KOPT-K1 (cell line): ENCODE measurements at regions not wholly inside any gene's neighbourhood (a gene's known extent, or its start where the extent isn't known, plus 50 kb on each side); places are given as distances from the start of the nearest gene placed in this dataset.
"Not testable (repeated sequence)": the region's sequence is repeated elsewhere in the genome, so short reads cannot be mapped to it uniquely, and the experiment has no call there.

Experiments used
- H3K27ac ChIP-seq: fragments of 200-600 bp; sonication (generic); 2 replicates; pipeline ENCODE4 v1.5.1; 2016; ENCODE audit warnings: antibody characterized with exemption, mild to moderate bottlenecking, low read depth, low read length; ENCODE audit not compliant: poor library complexity, severe bottlenecking
- H3K36me3 ChIP-seq: fragments of 200-600 bp; sonication (generic); 2 replicates; pipeline ENCODE4 v1.5.1; 2017; ENCODE audit warnings: antibody characterized with exemption, mild to moderate bottlenecking, low read length, moderate library complexity; ENCODE audit not compliant: insufficient read depth
- H3K9me3 ChIP-seq: fragments of 200-600 bp; sonication (generic); 2 replicates; pipeline ENCODE4 v1.5.1; 2017; ENCODE audit warnings: antibody characterized with exemption, low read length, mild to moderate bottlenecking; ENCODE audit not compliant: insufficient read depth, poor library complexity, severe bottlenecking

DNA sequence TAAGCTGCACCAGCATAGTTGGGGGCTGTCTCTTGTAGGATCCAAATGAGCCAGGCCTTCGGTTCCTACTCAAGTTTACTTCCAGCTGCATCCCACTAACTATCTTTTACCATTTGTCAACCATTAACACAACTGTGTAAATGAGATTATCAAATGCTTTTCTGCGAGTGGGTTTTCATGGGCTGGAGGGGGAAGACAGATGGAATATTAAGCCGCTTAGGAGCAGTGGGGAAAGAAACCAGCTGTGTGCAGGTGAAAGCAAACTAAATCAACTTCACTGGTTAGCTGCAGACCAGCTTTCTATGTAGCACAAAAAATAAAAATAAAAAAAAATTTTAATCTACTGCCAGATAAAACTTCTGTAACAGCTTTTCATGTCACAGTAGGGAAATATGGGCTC is 100.8 kb upstream of the FOXN2 start:
- H3K36me3 ChIP-seq = no peaks in the 10 kb centered on the region
- no peak overlapping the region for H3K27ac ChIP-seq
- no peaks in the 10 kb centered on the region for H3K9me3 ChIP-seq

GRCh38 chr2:48218169-48218568 is 96.3 kb upstream of the FOXN2 start:
- H3K27ac ChIP-seq = no peak overlapping the region
- no peaks in the 10 kb centered on the region for H3K9me3 ChIP-seq
- H3K36me3 ChIP-seq = no peaks in the 10 kb centered on the region

DNA sequence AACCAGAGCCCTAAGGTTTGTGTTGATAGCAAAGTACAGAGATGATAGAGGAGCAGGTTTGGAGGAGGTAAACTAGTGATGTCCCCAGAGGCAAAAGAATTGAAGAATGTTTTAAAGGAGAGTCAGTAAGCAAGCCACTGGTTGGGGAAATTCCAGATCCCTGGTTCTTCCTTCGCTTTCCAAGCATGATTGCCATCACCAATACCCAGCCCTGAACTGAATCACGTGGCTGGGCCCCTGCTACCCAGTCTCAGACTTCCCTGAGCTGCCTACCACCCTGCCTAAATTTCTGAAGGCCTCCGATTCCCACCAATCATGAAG is 95.3 kb upstream of the FOXN2 start:
- no peaks in the 10 kb centered on the region for H3K9me3 ChIP-seq
- no peak overlapping the region for H3K27ac ChIP-seq
- no peaks in the 10 kb centered on the region for H3K36me3 ChIP-seq

- no peak overlapping the region for H3K27ac ChIP-seq
- H3K9me3 ChIP-seq = no peaks in the 10 kb centered on the region
- H3K36me3 ChIP-seq = no peaks in the 10 kb centered on the region
Observed at GRCh38 chr2:48219555-48220436, 94.7 kb upstream of the FOXN2 start.

DNA sequence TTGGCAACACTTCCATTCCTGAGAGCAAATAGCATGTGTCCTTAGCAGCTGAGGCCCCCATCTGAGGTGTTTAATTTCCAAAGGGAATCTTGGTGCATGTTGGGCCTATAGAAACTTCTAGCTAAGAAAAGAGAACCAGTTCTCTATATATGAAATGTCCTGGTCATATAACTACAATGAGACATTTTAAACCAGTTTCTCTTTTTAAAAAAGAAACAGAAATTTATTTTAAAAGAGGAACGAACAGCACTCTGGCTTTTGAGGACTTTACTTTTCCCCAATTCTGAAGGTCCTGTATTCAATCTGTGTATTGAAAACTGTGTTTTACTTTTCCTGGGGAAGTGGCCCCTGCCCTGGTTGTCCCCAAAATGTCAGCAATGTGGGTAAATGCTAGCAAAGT is 94.0 kb upstream of the FOXN2 start:
- Histone ChIP-seq H3K27ac (no peak overlapping the region), H3K9me3 (no peaks in the 10 kb centered on the region)

DNA sequence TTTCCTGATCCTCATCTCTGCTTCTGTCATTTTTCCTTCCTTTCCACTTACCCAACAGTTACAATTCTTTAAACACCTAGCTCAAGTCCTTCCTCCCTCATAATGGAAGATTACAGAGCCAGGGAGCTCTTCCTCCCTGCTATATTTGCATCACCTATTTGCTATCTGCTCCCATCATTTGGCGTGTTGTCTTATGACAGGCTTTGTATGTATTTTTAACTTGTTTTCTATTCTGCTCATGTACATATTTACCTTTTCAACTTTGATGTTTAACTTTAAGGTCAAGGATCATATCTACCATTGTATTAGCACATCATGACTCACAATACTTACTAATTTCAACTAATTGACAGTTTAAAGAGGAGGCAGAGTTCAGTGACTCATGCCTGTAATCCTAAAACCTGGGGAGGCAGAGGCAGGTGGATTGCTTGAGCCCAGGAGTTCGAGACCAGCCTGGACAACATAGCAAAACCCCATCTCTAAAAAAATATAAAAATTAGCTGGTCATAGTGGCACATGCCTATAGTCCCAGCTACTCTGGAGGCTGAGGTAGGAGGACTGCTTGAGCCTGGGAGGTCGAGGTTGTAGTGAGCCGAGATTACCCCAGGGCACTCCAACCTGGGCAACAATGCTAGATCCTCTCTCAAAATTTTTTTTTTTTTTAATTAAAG is 92.5 kb upstream of the FOXN2 start:
- Histone ChIP-seq H3K9me3 (no peaks in the 10 kb centered on the region), H3K27ac (no peak overlapping the region), H3K36me3 (no peaks in the 10 kb centered on the region)

More for the DNA sequence above, 94.0 kb upstream of the FOXN2 start:
- no peaks in the 10 kb centered on the region for H3K36me3 ChIP-seq

- H3K36me3 ChIP-seq = no peaks in the 10 kb centered on the region
- no peak overlapping the region for H3K27ac ChIP-seq
- no peaks in the 10 kb centered on the region for H3K9me3 ChIP-seq
Observed at GRCh38 chr2:48227617-48228344, 86.7 kb upstream of the FOXN2 start.

- no peaks in the 10 kb centered on the region for H3K36me3 ChIP-seq
- H3K27ac ChIP-seq = no peak overlapping the region
- no peaks in the 10 kb centered on the region for H3K9me3 ChIP-seq
Observed at GRCh38 chr2:48228345-48228684, 86.2 kb upstream of the FOXN2 start.

DNA sequence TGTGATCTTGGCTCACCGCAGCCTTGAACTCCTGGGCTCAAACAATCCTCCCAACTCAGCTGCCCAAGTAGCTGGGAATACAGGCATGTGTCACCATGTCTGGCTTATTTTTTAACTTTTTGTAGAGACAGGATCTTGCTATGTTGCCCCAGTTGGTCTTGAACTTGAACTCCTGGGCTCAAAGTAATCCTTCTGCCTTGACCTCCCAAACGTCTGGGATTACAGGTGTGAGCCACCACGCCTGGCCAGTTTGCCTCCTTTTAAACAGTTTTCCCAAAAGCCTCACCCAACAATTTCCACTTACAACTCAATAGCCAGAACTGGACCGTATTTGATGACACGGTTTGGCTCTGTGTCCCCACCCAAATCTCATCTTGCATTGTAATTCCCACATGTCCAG is 85.4 kb upstream of the FOXN2 start:
- Histone ChIP-seq H3K9me3 (no peaks in the 10 kb centered on the region), H3K36me3 (no peaks in the 10 kb centered on the region), H3K27ac (no peak overlapping the region)

GRCh38 chr2:48230834-48231233 is 83.6 kb upstream of the FOXN2 start:
- H3K27ac ChIP-seq = no peak overlapping the region
- no peaks in the 10 kb centered on the region for H3K36me3 ChIP-seq
- no peaks in the 10 kb centered on the region for H3K9me3 ChIP-seq

- Histone ChIP-seq H3K36me3 (no peaks in the 10 kb centered on the region), H3K9me3 (no peaks in the 10 kb centered on the region), H3K27ac (no peak overlapping the region)
Observed at GRCh38 chr2:48232351-48232750, 82.1 kb upstream of the FOXN2 start.

DNA sequence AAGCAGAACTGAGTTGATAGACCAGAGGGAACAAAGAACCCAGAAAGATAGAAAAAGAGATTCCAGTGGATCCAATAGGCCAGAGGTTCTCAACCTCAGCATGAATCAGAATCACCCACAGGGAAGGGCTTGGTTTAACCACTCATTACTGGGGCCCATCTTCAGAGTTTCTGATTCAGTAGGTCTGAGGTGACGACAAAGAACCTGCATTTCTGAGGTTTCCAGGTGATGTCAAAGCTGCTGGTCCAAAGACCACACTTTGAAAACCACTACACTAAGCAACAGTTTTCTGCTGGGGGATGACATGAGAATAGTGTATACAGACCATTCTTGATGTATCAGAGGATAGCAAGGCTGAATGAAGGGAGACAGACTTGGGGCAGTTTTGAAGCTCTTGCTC is 81.5 kb upstream of the FOXN2 start:
- Histone ChIP-seq H3K36me3 (no peaks in the 10 kb centered on the region), H3K27ac (no peak overlapping the region), H3K9me3 (no peaks in the 10 kb centered on the region)

DNA sequence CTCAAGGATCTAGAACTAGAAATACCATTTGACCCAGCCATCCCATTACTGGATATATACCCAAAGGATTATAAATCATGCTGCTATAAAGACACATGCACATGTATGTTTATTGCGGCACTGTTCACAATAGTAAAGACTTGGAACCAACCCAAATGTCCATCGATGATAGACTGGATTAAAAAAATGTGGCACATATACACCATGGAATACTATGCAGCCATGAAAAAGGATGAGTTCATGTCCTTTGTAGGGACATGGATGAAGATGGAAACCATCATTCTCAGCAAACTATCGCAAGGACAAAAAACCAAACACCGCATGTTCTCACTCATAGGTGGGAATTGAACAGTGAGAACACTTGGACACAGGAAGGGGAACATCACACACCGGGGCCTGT is 80.7 kb upstream of the FOXN2 start:
- not testable (repeated sequence) for H3K9me3 ChIP-seq, H3K36me3 ChIP-seq, H3K27ac ChIP-seq

DNA sequence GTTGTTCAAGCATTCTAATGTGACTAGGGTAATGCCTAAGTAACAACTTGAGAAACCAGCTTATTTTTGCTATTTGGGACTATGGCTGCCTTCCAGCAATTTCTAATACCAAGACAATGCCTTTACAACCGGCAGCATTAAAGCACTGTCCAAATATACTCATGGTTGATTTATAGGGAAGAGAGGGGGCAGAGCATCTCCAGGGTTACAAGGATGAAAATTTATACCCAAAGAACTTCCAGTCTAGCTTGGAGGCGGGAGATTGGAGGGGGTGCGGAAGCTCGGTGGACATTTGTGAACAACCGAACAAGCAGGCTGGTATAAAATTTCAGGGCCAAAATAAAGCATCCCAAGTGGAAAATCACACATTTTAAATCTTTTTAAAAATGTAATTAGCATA is 79.4 kb upstream of the FOXN2 start:
- Histone ChIP-seq H3K9me3 (no peaks in the 10 kb centered on the region), H3K27ac (no peak overlapping the region), H3K36me3 (no peaks in the 10 kb centered on the region)

- H3K9me3 ChIP-seq = no peaks in the 10 kb centered on the region
- H3K27ac ChIP-seq = no peak overlapping the region
- no peaks in the 10 kb centered on the region for H3K36me3 ChIP-seq
Observed at GRCh38 chr2:48238381-48238780, 76.1 kb upstream of the FOXN2 start.
